ENCODE measurements at regions not wholly inside any gene's neighbourhood (a gene's known extent, or its start where the extent isn't known, plus 50 kb on each side); places are given as distances from the start of the nearest gene placed in this dataset.

DNA sequence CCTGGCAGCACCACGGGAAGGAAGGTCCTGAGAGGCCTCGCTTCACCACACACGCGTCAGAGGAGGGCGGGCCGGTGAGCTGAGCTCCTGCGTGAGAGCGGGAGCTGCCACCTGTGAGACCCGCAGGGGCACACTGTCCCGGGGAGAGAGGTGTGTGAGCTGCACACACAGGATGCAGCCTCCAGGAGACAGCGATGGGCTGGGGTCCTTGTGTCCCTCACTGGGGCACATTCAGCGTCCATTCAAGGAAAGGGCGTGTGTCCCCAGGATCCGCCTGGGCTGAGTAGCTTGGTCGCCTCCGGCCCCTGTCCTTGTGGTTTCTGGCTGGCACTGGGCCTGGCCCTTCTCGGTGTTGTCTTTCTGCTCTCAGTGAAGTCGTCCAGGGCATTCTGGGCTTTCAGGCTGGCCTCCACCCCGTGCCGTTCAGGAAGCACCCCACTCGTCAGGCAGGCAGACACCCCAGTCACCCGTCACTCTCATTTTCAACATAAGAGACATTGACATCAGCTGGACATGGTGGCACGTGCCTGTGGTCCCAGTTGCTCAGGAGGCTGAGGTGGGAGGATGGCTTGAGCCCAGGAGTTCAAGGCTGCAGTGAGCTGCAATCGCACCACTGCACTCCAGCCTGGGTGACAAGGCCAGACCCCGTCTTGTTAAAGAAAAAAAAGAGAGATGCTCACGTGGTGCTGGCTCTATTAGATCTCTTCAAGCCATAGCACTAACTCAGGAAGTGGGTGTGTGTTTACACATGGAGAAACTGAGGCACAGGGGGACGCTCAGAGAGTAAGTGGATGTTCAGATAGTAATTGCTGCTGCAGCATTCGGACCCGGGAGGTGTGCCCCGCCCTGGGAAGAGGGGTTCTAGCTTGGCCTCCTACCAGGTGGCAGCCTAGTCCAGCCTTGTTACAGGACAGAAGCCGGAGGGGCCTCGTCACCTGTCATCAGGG, 1081.6 kb downstream of the BRD1 start:
- no peak for DNase-seq (ENCODE audit: low read depth)

DNA sequence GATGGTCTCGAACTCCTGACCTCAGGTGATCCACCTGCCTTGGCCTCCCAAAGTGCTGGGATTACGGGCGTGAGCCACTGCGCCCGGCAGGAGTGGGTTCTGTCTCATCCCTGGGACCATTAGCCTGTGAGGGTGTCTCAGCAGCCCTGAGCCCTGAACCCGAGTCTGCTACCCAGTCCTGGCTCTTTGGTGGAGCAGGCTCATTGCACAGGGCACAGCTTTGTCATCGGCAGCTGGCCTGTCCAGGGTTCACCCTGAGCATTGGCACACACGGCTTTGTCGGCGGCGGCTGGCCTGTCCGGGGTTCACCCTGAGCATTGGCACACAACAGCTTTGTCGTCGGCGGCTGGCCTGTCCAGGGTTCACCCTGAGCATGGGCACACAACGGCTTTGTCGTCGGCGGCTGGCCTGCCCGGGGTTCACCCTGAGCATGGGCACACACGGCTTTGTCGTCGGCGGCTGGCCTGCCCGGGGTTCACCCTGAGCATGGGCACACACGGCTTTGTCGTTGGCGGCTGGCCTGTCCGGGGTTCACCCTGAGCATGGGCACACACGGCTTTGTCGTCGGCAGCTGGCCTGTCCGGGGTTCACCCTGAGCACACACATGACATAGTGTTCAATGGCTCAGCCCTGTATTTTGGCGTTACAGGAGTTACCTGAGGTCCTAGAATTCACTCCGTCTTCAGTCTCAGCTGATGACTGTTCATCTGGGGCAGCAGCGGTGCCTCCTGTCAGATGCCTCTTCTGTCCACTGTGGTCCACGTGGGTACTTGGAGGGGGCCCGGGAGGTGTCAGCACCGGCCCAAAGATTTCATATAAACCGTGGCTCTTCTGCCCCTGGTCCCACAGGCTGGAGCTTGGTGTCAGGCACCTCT, 1082.5 kb downstream of the BRD1 start:
- no peak for DNase-seq (ENCODE audit: low read depth)

DNA sequence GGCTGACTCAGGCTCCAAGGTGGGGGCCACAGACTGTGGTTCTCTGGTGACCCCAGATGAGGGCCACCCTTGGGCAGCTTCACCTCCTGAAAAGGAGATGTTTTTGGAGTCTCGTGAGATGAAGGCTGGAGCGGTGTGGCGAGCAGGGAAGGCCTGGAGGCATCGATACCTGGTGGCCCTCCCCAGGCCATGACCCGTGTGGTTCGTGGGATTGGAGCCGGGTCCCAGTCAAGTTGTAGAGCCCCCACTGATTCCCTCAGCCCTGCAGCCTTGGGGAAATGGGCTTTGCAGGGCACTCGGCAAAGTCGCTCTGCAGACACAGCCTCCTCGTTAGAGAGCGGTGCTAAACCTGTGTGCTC, 1083.4 kb downstream of the BRD1 start:
- no peak for DNase-seq (ENCODE audit: low read depth)

DNA sequence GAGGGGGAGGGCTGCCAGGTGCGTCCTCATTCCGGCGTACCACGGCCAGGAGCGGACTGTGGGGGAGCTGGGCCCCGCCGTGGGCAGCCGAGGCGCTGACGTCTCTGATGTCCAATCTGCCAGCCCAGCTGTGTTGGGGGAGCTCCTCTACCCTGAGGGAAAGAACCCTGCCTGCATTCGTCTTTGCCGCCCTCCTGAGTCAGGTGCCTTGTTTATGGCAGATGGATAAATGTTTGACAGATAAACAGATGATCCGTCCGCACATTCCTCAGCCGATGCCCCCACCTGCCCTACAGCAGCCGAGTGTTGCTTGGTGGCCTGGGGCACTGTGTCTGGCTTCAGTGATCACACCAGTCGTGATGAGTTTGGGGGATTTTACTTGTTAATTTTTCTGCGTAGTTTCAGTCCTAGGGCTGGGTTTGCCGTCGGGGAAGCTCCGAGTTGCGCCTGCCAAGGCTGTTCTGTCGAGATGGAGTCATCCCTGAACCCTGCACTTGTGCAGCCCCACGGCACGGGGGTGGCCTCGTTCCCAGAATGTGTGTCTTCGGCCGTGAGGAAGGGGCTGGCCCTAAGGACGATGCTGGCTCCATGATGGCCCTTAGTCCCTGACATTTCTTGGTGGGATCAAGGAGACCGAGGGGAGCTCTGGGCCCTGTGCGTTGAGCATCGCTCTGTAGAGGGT, 1083.9 kb downstream of the BRD1 start:
- no peak for DNase-seq (ENCODE audit: low read depth)

DNA sequence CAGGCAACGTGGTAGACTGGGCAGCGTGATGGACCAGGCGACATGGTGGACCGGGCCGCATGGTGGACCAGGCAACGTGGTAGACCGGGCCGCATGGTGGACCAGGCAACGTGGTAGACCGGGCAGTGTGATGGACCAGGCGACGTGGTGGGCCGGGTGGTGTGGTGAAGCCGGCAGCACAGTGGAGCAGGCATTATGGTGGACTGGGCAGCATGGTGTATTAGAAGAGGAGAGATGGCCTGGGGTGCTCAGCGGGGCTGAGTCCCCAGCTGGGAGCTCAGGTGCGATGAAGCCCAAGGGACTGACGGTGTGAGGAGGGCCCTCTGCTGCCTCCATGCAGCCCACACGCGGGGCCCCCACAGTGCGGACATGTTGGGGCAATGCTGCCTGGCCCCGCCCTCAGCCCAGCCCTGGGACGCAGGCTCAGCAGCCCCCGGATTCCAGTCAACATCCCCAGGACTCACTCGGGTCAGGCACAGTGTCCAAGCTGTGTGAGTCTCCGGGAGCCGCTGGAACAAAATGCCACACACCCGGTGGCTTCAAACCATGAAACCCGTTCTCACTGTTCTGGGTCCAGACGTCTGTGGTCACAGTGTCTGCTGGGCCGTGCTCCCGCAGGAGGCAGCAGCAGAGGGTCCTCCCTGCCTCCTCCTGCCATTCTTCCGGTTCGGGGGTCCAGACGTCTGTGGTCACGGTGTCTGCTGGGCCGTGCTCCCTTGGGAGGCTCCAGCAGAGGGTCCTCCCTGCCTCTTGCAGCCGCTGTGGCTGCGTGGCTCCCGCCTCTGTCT, 1084.9 kb downstream of the BRD1 start:
- DNase-seq (ENCODE audit: low read depth) = no peak

DNA sequence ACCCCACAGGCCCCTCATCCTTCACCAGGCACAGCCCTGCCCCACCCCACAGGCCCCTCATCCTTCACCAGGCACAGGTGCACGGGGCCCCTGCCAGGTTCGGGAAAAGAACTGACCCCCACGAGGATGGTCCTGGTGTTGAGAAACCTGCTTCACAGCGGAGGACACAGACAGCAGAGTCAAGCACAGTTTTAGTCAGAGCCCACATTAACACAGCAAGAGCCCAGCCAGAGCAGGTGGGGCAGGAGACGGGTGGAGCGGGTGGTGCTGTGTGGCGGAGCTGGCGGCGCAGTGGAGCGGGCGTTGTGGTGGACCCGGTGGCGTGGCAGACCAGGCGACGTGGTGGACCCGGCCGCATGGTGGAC, 1085.5 kb downstream of the BRD1 start:
- DNase-seq (ENCODE audit: low read depth) = no peak

DNA sequence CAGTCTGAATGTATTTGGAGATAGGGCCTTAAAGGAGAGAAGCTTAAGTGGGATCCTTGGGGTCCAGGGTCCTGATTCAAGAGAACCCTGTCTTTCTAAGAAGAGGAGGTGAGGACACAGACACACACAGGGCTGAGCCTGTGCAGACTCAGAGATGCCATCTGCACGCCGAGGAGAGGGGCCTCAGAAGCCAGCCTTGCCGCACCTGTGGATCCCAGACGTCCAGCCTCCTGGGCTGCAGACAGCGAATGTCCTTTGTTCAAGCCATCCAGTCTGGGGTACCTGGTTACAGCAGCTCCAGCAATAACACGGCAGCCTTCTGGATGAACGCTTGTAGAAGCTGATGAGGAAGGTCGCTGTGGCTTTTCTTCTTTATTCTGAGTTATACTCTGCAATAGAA, 1086.1 kb downstream of the BRD1 start:
- DNase-seq (ENCODE audit: low read depth) = no peak

DNA sequence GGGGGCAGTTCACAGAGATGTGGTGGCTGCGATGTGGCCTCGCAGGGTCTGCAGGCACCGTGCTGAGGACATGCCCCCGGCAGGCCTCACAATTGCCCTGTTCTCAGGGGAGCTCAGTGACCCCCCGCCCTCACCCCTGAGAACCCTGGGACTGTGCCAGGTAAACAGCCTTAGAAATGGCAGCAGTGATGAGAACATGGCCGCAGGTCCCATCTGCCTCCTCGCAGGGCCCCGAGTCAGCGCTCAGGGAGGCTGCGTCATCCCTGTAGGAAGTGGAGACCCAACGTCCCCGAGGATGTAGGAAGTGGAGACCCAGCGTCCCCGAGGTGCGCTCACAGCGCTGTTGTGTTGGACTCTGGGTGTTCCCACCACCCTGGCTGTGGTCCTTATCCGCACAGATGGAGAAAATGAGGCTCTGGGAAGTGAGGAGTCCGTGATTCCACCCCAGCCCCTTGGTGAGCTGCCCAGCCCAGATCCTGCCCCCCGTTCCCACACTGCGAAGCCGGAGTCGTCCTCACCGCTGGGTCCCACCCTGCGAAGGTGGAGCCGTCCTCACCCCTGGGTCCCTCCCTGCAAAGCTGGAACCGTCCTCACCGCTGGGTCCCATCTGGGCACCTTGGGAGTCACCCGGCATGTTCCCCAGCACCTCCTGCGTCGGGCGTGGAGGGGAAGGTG, 1086.8 kb downstream of the BRD1 start:
- DNase-seq (ENCODE audit: low read depth) = no peak

DNA sequence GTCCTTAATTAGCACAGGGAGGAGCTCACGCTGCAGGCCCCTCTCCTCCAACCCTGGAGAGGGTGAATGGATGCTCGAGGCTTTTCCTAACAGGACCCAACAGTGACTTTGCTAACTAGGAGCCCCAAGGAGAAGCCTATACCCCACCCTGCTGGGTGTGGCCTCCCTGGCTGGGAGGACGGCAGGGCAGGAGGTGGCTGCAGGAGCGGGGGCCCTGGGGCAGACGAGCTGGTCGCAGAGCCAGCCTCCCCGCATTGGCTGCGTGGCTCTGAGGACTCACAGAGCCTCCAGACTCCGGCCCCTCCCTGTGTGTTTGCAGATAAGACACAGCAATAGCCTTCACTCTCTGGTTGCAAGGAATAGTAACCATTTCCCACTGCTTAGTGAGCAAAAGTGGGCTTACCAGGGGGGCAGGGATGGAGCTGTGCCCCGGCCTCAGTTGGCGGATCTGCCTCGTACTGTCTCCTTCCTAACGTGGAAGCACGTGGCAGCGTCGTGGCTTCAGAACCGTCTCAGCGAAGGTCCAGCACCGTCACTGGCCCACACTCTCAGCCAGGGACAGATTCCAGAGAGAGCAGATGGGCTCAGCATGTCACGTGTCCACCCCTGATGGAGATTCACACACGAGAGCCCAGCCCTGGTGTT, 1087.5 kb downstream of the BRD1 start:
- no peak for DNase-seq (ENCODE audit: low read depth)

DNA sequence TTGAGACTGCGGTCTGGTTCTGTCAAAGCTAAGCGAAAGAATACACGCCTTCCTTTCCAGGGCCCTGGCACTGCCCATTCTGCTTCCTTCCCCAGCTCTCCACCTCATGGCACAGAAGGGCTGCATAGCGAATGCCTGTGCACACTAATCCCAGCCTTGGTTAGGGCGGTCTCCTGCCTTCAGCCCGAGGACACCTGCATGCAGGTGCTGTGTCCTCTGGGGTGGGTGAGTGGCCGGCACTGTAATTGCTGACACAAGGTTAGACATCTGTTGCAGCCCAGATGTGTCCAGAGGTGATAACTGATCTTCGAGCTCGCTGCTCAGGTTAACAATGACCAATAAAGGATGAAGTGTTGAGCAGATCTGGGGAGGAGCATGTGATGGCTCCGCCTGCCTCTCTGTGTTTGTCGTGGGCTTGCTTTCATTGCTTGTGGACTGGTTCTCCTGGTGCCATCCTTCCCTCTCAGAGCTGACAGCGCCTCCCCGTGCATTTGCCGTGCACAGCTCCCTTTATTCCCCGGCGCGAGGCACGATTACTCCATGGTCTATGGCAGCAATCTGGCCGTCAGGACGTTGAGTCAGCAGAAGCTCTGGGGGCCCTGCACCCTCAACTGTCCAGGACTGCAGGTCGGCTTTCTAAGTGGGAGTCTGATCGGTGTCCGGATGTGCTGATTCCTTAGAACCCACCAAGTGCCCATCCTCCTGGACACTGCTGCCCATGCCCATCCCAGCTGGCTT, 1088.2 kb downstream of the BRD1 start:
- DNase-seq (ENCODE audit: low read depth) = no peak

DNA sequence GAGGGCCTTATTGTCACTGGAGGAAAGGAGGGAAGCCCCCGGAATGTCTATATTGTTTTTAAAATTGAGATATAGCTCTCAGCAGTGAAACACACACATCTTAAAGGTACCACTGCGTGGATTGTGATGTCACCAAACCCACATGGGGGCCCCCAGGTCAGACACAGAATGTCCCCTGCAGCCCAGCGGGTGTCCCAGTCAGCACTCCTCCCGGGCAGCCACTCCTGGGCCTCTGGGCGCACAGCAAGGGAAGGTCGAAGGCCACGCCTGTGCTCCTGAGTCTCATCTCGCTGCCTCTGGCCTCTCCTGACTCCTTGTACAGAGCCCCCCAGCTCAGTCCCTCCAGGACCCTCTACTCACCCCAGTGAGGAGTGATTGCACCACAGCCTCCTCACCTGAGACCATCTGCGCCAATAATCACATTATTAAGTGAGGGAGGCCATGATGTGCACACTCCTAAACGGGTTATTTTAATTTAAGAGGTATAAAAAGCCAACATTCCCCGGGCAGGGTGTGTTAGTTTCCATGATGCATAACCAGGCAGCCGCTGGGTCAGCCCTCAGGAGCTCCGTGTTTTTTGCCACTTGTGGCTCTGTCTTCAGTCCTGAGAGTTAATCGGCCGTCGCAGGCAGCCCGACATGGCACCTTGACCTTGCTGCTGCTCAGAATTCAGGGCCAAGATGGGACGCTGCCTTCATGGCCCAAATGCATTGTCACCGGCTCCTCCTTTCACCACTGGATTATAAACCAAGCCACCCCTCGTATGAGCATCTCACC, 1089.3 kb downstream of the BRD1 start:
- no peak for DNase-seq (ENCODE audit: low read depth)

DNA sequence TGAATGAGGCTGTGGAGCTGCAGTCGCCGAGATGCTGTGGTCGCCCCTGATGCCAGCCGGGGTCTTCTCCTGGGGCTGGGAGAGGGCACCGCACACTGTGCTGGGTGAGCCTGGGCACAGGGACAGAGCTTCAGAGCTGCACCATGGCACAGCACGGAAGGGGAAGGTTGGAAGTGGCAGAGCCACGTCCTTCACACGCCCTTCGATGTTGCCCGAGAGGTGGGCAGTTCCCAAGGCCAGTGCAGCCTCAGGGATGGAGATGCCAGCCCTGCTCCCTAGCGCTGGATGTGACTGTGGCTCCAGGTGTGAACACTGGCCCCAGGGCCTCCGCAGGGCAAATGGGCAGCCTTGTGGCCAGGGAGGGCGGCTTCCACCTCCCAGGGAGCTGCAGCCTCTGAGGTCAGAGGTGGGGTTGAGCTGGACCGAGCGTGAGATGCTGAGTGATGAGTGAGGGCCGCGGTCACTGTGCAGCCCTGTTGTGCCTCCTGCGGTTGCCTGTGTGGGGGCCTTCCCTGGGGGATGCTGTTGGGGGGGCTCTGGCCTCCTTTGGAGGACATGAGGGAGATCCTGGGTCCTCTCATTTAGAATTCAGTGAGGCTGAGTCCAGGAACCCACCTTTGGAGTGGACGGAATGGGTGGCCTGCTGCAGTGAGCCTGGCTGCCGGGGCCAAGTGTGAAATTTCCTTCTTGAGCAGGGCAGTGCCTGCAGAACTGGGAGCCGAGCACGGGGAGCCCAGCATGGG, 1090.0 kb downstream of the BRD1 start:
- no peak for DNase-seq (ENCODE audit: low read depth)

DNA sequence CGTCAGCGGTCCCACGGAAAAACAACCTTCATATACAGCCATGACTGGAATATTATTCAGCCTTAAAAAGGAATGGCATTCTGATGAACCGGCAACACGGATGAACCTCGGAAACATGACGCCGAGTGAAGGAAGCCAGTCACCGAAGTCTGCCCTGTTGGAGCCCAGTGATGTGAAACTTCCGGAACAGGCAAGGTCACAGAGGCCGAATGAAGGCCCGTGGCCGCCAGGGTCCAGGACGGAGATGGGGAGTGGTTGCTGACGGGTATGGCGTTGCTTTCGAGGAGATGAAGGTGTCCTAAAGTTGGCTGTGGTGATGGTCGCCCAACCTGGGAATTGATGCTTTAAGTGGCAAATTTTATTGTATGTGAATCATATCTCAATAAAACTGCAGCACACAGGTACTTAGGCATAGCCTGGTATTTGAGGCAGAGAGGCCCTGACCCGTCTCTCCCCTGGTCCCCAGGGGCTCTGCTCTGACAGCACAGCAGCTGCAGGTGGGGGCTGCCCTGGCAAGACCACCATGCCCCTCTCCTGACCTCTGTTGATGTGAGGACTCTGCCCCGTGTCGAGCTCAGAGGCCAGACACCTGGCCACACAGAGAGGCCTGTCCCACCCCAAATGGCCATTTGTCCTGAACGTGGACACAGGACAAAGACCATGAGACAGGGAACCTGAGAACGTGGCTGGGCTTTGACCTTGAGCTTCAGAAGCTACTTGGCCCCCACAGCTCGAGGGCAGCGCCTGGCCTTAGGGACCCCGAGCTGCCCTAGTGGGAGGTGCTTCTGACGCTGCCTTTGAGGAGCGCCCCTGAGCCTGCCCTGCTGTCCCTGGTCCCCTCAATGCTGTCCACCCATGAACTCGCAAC, 1090.8 kb downstream of the BRD1 start:
- no peak for DNase-seq (ENCODE audit: low read depth)

DNA sequence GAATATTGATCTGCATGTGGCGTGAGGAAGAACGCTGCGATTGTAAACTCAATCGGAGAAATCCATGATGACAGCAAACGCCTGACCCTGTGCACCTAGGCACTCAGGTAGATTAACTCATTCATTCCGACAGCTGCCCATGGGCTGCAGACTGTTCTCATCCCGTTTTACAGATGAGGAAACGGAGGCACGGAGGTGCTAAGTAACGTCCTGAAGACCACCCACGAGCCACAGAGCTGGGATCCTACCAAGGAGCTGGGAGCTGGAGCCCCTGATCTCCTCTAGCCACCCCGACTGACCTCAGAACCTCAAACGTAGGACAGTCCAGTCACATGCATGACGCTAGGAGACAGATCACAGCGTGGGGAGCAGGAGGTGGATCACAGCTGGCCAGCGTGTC, 1092.7 kb downstream of the BRD1 start:
- no peak for DNase-seq (ENCODE audit: low read depth)

DNA sequence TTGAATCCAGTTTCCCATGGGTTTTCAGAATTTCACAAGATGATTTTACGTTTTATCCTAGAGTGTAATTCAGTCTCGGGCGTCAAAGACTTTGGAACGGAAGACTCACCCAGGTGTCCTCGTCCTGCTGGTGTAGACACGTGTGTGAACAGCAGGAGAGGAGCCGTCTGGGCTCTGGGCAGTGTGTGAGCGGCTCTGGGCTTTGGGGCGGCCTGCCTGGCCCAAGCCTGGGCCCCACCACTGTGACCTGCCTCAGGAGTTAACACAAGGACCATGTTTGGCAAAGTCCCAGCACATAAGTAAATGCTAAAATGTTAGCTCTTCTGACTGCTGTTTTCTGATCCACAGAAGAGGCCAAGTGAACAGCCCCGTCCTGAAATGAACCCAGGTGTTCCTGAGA, 1093.3 kb downstream of the BRD1 start:
- no peak for DNase-seq (ENCODE audit: low read depth)

DNA sequence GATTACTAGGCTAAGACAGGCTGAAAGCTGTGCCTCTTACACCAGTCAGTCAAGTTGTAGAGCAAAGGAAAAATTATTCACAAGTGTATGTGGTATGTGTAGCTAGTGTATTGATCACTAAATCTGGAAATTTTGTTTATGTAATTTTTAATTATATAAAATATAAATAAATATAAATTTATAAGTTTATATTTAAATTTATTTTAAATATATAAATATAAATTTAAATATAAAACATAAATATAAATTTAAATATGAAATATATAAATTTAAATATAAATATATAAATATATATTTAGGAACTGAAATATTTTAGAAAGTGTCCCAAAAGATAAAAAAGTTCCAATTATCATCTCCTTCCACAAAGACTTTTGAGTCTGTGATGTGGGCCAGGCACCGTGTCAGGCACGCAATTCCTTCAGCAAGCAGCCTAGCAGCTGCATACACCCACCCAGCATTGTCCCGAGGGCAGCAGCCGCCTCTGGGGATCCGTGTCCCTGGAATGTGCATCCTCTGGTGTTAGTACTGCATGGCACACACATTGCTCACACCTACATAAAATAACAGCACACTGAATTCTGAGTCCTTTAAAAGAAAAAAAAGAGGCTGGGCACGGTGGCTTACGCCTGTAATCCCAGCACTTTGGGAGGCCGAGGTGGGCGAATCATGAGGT, 1098.0 kb downstream of the BRD1 start:
- DNase-seq (ENCODE audit: low read depth) = no peak

DNA sequence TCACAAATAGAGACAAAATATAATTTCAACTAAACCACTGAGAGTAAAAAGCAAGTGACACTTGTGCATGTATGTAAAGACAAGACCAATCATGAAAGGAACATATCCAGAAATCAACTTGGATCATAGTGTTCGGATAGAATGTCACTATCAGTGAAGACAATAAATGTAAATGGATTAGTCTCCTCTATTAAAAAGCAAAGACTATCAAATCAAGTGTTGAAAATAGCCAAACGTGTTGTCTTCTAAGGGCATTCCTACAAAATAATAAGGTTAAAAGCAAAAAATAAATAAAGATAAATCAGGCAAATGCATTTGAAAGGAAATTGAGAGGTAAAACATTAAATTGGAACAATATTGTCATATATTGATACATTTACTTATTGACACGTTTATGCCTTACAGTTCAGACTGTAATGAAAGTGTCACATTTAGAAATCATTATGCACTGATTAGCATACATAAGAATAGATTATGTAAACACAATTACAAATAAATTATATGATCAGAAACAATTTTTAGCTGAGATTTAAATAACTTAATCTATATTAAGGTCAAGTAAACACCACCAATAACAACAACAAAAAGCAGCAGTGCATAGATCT, 1100.1 kb downstream of the BRD1 start:
- no peak for DNase-seq (ENCODE audit: low read depth)
